Mesothelial cell of epicardium (in vitro differentiated cells): ENCODE measurements at regions not wholly inside any gene's neighbourhood (a gene's known extent, or its start where the extent isn't known, plus 50 kb on each side); places are given as distances from the start of the nearest gene placed in this dataset.

ENCODE experiments used
- DNase-seq, 2 experiments: peaks; one replicate each; pipeline ENCODE4 v3.0.0; 2021; ENCODE audit warnings: low spot score in 2 of 2; ENCODE audit not compliant: unreplicated experiment in 2 of 2
- H3K27ac Mint-ChIP-seq: 2 replicates; pipeline ENCODE4 v1.8.0; 2021; ENCODE audit warnings: mixed read lengths
- H3K27me3 Mint-ChIP-seq: 2 replicates; pipeline ENCODE4 v1.8.0; 2021; ENCODE audit warnings: low read depth, mixed read lengths
- H3K36me3 Mint-ChIP-seq: 2 replicates; pipeline ENCODE4 v1.8.0; 2021; ENCODE audit warnings: mixed read lengths
- H3K4me1 Mint-ChIP-seq: 2 replicates; pipeline ENCODE4 v1.8.0; 2021; ENCODE audit warnings: mixed read lengths
- H3K4me3 Mint-ChIP-seq: 2 replicates; pipeline ENCODE4 v1.8.0; 2021; ENCODE audit warnings: mild to moderate bottlenecking, moderate library complexity, mixed read lengths
- H3K9me3 Mint-ChIP-seq: 2 replicates; pipeline ENCODE4 v1.8.0; 2021; ENCODE audit warnings: mixed read lengths
- CTCF ChIP-seq: fragments of 200-600 bp; sonication (generic); IDR thresholded peaks from one replicate; pipeline ENCODE4 v1.5.0; 2021; ENCODE audit warnings: antibody characterized with exemption; ENCODE audit not compliant: unreplicated experiment

- H3K27me3 Mint-ChIP-seq = peaks cover 11% of the 10 kb centered on the region
- no peak for TF ChIP-seq CTCF
- no peak for DNase-seq
- H3K36me3 Mint-ChIP-seq = no peaks in the 10 kb centered on the region
- H3K4me1 Mint-ChIP-seq = no peaks in the 10 kb centered on the region
- H3K27ac Mint-ChIP-seq = no peak overlapping the region
- H3K4me3 Mint-ChIP-seq = no peak overlapping the region
- no peaks in the 10 kb centered on the region for H3K9me3 Mint-ChIP-seq
These were observed 733.5 kb downstream of the BRD1 start for GRCh38 chr22:49094151-49094550.

- Mint-ChIP-seq H3K9me3 (no peaks in the 10 kb centered on the region), H3K27ac (no peak overlapping the region), H3K36me3 (no peaks in the 10 kb centered on the region), H3K4me1 (no peaks in the 10 kb centered on the region), H3K27me3 (peaks cover 10% of the 10 kb centered on the region), H3K4me3 (no peak overlapping the region)
- TF ChIP-seq CTCF = no peak
- no peak for DNase-seq
These were observed 734.3 kb downstream of the BRD1 start for GRCh38 chr22:49093192-49093880.

GRCh38 chr22:49092716-49093115, 735.0 kb downstream of the BRD1 start:
- no peaks in the 10 kb centered on the region for H3K9me3 Mint-ChIP-seq
- peaks cover 6% of the 10 kb centered on the region for H3K27me3 Mint-ChIP-seq
- no peaks in the 10 kb centered on the region for H3K36me3 Mint-ChIP-seq
- no peak for TF ChIP-seq CTCF
- DNase-seq = no peak
- H3K4me1 Mint-ChIP-seq = no peaks in the 10 kb centered on the region
- no peak overlapping the region for H3K27ac Mint-ChIP-seq
- H3K4me3 Mint-ChIP-seq = no peak overlapping the region

- Mint-ChIP-seq H3K27ac (no peak overlapping the region), H3K36me3 (no peaks in the 10 kb centered on the region), H3K4me1 (no peaks in the 10 kb centered on the region), H3K9me3 (no peaks in the 10 kb centered on the region), H3K27me3 (peaks cover 6% of the 10 kb centered on the region), H3K4me3 (no peak overlapping the region)
- DNase-seq = no peak
- no peak for TF ChIP-seq CTCF
These were observed 735.6 kb downstream of the BRD1 start for GRCh38 chr22:49091917-49092545.

GRCh38 chr22:49091451-49091850, 736.2 kb downstream of the BRD1 start:
- Mint-ChIP-seq H3K36me3 (no peaks in the 10 kb centered on the region), H3K4me1 (no peaks in the 10 kb centered on the region), H3K4me3 (no peak overlapping the region), H3K27ac (no peak overlapping the region), H3K27me3 (peaks cover 4% of the 10 kb centered on the region), H3K9me3 (no peaks in the 10 kb centered on the region)
- no peak for DNase-seq
- TF ChIP-seq CTCF = no peak

- Mint-ChIP-seq H3K27me3 (peaks cover 8% of the 10 kb centered on the region), H3K36me3 (no peaks in the 10 kb centered on the region), H3K4me3 (no peak overlapping the region), H3K27ac (no peak overlapping the region), H3K4me1 (no peaks in the 10 kb centered on the region), H3K9me3 (no peaks in the 10 kb centered on the region)
- TF ChIP-seq CTCF = no peak
- no peak for DNase-seq
These were observed 736.9 kb downstream of the BRD1 start for GRCh38 chr22:49090853-49091135.
